HEK293 (cell line): ENCODE measurements at regions not wholly inside any gene's neighbourhood (a gene's known extent, or its start where the extent isn't known, plus 50 kb on each side); places are given as distances from the start of the nearest gene placed in this dataset.
"Not testable (repeated sequence)": the region's sequence is repeated elsewhere in the genome, so short reads cannot be mapped to it uniquely, and the experiment has no call there.

Source experiments
- CTCF ChIP-seq: fragments of 450-650 bp; formaldehyde crosslinking; IDR thresholded peaks from 2 replicates; pipeline ENCODE4 v1.5.1; 2016; ENCODE audit warnings: missing biosample characterization, missing genetic modification characterization
- TCF7L2 ChIP-seq: IDR thresholded peaks from 2 replicates; pipeline ENCODE4 v1.6.1; 2011; ENCODE audit warnings: low read depth, mild to moderate bottlenecking, inconsistent platforms, low read length, moderate library complexity, borderline replicate concordance
- ZNF394 ChIP-seq: fragments of 450-650 bp; formaldehyde crosslinking; IDR thresholded peaks from 2 replicates; pipeline ENCODE4 v1.5.1; 2016; ENCODE audit warnings: missing biosample characterization, missing genetic modification characterization, mild to moderate bottlenecking, moderate library complexity, borderline replicate concordance

- TF ChIP-seq CTCF (tag by site-specific recombination); ZNF394; TCF7L2: not testable (repeated sequence)
Observed at GRCh38 chr9:42282531-42283178, 99.2 kb downstream of the SPATA31A6 start.
